Right lobe of liver (tissue), 4 donors: ENCODE measurements at regions not wholly inside any gene's neighbourhood (a gene's known extent, or its start where the extent isn't known, plus 50 kb on each side); places are given as distances from the start of the nearest gene placed in this dataset.
"Not testable (repeated sequence)": the region's sequence is repeated elsewhere in the genome, so short reads cannot be mapped to it uniquely, and the experiment has no call there.

ENCODE experiments used
- CTCF ChIP-seq, 4 donors: fragments of 200-600 bp in 3 of 4; fragments of 450-650 bp in 1 of 4; IDR thresholded peaks; one replicate each; pipeline versions ENCODE4 v1.5.1 to v1.8.0; 2016 to 2022; ENCODE audit warnings: antibody characterized with exemption in 4 of 4, mild to moderate bottlenecking in 2 of 4
- POLR2A ChIP-seq: fragments of 450-650 bp; IDR thresholded peaks from one replicate; pipeline ENCODE4 v1.6.1; 2017; ENCODE audit warnings: antibody characterized with exemption, mild to moderate bottlenecking
- donor health status: DM: no; HTN: no; CAD: no.
- donor health status: DM: no; HTN: no; CAD: no.
- donor health status: DM: no; HTN: yes; CAD: no.

GRCh38 chr16:19955896-19956295 is 71.2 kb upstream of the GPRC5B start:
- TF ChIP-seq CTCF (IDR thresholded peaks at IDR 0.05); POLR2A: not testable (repeated sequence)
